ENCODE measurements at regions not wholly inside any gene's neighbourhood (a gene's known extent, or its start where the extent isn't known, plus 50 kb on each side); places are given as distances from the start of the nearest gene placed in this dataset.

DNA sequence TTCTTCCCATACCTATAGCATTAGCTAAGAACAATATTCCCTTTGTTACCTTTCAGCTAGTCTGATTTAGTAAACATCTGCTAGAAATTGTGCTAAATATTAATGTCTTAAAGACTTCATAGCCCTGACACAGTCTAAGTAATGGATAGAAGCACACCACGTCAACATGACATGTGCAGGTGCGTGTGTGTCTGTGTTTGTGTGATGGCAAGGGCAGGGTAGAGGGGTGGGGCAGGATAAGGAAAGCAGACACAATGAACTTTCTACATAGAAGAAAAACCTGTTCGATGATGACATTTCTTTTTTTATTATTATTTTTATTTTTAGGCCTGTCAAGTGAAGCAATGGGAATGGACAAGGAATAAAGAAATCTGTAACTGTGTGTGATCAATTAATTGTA, 223.3 kb downstream of the NOL4 start:
- TF ChIP-seq, protein P1, sequence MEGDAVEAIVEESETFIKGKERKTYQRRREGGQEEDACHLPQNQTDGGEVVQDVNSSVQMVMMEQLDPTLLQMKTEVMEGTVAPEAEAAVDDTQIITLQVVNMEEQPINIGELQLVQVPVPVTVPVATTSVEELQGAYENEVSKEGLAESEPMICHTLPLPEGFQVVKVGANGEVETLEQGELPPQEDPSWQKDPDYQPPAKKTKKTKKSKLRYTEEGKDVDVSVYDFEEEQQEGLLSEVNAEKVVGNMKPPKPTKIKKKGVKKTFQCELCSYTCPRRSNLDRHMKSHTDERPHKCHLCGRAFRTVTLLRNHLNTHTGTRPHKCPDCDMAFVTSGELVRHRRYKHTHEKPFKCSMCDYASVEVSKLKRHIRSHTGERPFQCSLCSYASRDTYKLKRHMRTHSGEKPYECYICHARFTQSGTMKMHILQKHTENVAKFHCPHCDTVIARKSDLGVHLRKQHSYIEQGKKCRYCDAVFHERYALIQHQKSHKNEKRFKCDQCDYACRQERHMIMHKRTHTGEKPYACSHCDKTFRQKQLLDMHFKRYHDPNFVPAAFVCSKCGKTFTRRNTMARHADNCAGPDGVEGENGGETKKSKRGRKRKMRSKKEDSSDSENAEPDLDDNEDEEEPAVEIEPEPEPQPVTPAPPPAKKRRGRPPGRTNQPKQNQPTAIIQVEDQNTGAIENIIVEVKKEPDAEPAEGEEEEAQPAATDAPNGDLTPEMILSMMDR (conservative IDR thresholded peaks at IDR 0.05; ENCODE audit: low read depth, low read length) = no peak
- no peaks in the 10 kb centered on the region for H3K79me2 ChIP-seq (ENCODE audit: insufficient read depth, low read depth)
- no peaks in the 10 kb centered on the region for H3K4me1 ChIP-seq (ENCODE audit: low read depth, poor library complexity, severe bottlenecking)
- H3K27ac ChIP-seq = no peak overlapping the region
- no peak overlapping the region for H3K4me2 ChIP-seq
- H3K9ac ChIP-seq = no peak overlapping the region
- no peak overlapping the region for H3K4me3 ChIP-seq (IDR thresholded peaks at IDR 0.05; ENCODE audit: insufficient read depth, low read depth, low read length)
- no peaks in the 10 kb centered on the region for H3K27me3 ChIP-seq (ENCODE audit: insufficient read depth, low read depth)
- H4K20me1 ChIP-seq (ENCODE audit: insufficient read depth) = no peaks in the 10 kb centered on the region
- no peak overlapping the region for H2AFZ ChIP-seq (ENCODE audit: low read depth)
- H3K36me3 ChIP-seq (ENCODE audit: insufficient read depth) = no peaks in the 10 kb centered on the region

DNA sequence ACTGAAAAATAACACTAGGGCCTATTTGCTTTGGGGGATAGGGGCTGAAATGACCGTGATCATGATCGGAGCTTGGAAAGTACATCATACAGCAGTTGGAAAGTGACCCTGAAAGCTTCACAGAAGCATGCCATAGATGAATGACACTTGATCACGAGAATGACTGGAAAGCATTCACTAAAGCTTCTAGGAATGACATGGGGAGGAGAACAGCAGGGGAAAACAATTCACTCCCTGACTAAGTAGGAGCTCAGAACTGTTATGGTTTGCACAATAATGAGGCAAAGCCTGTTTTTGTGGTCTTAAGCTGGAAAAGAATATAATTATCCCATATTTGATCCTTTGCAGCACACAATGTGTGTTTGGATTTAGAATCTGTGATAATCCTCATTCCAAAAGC, 237.5 kb downstream of the NOL4 start:
- H3K4me1 ChIP-seq (ENCODE audit: low read depth, poor library complexity, severe bottlenecking) = no peaks in the 10 kb centered on the region
- H3K79me2 ChIP-seq (ENCODE audit: insufficient read depth, low read depth) = no peaks in the 10 kb centered on the region
- TF ChIP-seq, protein P1 (conservative IDR thresholded peaks at IDR 0.05; ENCODE audit: low read depth, low read length) = no peak
- H3K27ac ChIP-seq = no peak overlapping the region
- H3K9ac ChIP-seq = no peak overlapping the region
- H3K27me3 ChIP-seq (ENCODE audit: insufficient read depth, low read depth) = no peaks in the 10 kb centered on the region
- H3K4me3 ChIP-seq (IDR thresholded peaks at IDR 0.05; ENCODE audit: insufficient read depth, low read depth, low read length) = no peak overlapping the region
- H2AFZ ChIP-seq (ENCODE audit: low read depth) = no peak overlapping the region
- H3K36me3 ChIP-seq (ENCODE audit: insufficient read depth) = no peaks in the 10 kb centered on the region
- H3K4me2 ChIP-seq = no peak overlapping the region
- H4K20me1 ChIP-seq (ENCODE audit: insufficient read depth) = no peaks in the 10 kb centered on the region

DNA sequence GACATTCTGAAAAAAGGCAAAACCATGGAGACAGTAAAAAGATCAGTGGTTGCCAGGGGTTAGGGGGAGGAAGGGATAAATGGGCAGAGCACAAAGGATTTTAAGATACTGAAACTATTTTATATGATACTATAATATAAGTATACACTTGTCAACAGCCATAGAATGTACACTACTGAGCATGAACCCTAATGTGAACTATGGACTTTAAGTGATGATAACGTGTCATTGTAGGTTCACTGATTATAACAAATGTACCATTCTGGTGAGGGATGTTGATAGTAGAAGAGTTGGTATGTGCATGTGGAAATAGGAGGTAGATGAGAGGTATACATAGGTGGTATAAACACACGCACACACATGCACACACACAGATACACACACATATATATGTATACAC, 241.6 kb downstream of the NOL4 start:
- Histone ChIP-seq H3K9ac (no peak overlapping the region), H3K4me3 (IDR thresholded peaks at IDR 0.05; ENCODE audit: insufficient read depth, low read depth, low read length) (no peak overlapping the region), H3K36me3 (ENCODE audit: insufficient read depth) (no peaks in the 10 kb centered on the region), H4K20me1 (ENCODE audit: insufficient read depth) (no peaks in the 10 kb centered on the region), H3K27me3 (ENCODE audit: insufficient read depth, low read depth) (no peaks in the 10 kb centered on the region), H3K4me1 (ENCODE audit: low read depth, poor library complexity, severe bottlenecking) (no peaks in the 10 kb centered on the region), H3K27ac (no peak overlapping the region), H3K4me2 (no peak overlapping the region), H2AFZ (ENCODE audit: low read depth) (no peak overlapping the region), H3K79me2 (ENCODE audit: insufficient read depth, low read depth) (no peaks in the 10 kb centered on the region)
- TF ChIP-seq, protein P1 (conservative IDR thresholded peaks at IDR 0.05; ENCODE audit: low read depth, low read length) = no peak

DNA sequence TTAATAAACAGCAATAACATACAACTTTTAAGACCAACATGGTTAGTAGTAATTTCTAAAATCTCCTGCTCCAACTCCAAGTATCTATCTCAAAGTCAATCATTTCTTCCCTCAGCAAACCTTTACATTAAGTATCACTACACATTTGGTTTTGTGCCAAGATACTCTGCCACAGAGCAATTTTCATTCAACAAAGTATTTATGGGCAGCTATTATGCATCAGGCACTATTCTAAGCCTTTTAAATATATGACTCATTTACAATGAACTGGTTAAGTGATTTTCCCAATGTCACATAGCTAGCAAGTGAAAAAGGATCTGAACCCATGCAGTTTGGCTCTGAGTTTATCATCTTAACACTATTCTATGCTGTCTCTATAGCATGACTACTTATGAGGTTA, 264.3 kb downstream of the NOL4 start:
- H4K20me1 ChIP-seq (ENCODE audit: insufficient read depth) = no peaks in the 10 kb centered on the region
- no peaks in the 10 kb centered on the region for H3K27me3 ChIP-seq (ENCODE audit: insufficient read depth, low read depth)
- no peak overlapping the region for H3K27ac ChIP-seq
- no peak overlapping the region for H2AFZ ChIP-seq (ENCODE audit: low read depth)
- TF ChIP-seq, protein P1 (conservative IDR thresholded peaks at IDR 0.05; ENCODE audit: low read depth, low read length) = no peak
- no peaks in the 10 kb centered on the region for H3K36me3 ChIP-seq (ENCODE audit: insufficient read depth)
- H3K4me1 ChIP-seq (ENCODE audit: low read depth, poor library complexity, severe bottlenecking) = no peaks in the 10 kb centered on the region
- no peak overlapping the region for H3K9ac ChIP-seq
- no peak overlapping the region for H3K4me2 ChIP-seq
- no peak overlapping the region for H3K4me3 ChIP-seq (IDR thresholded peaks at IDR 0.05; ENCODE audit: insufficient read depth, low read depth, low read length)
- no peaks in the 10 kb centered on the region for H3K79me2 ChIP-seq (ENCODE audit: insufficient read depth, low read depth)

DNA sequence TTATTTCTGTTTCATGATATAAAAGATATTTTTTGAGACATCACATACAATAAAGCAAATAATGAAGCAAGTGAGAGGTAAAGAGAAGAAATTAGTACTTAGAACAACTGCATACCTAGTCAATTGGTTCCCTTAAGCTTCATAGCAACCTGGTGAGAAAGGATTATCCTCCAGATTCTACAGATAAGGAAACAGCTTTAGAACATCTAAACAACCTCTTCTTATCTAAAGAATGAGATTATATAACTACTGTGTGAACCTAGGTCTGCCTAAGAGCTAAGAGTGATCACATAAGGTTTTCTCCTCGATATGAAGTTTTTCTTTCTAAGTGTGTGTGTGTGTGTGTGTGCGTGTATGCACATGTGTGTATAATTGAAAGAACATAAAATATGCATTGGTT, 265.1 kb downstream of the NOL4 start:
- no peaks in the 10 kb centered on the region for H3K79me2 ChIP-seq (ENCODE audit: insufficient read depth, low read depth)
- H2AFZ ChIP-seq (ENCODE audit: low read depth) = no peak overlapping the region
- no peaks in the 10 kb centered on the region for H4K20me1 ChIP-seq (ENCODE audit: insufficient read depth)
- H3K27ac ChIP-seq = no peak overlapping the region
- TF ChIP-seq, protein P1 (conservative IDR thresholded peaks at IDR 0.05; ENCODE audit: low read depth, low read length) = no peak
- no peak overlapping the region for H3K9ac ChIP-seq
- no peaks in the 10 kb centered on the region for H3K36me3 ChIP-seq (ENCODE audit: insufficient read depth)
- no peaks in the 10 kb centered on the region for H3K4me1 ChIP-seq (ENCODE audit: low read depth, poor library complexity, severe bottlenecking)
- no peaks in the 10 kb centered on the region for H3K27me3 ChIP-seq (ENCODE audit: insufficient read depth, low read depth)
- no peak overlapping the region for H3K4me3 ChIP-seq (IDR thresholded peaks at IDR 0.05; ENCODE audit: insufficient read depth, low read depth, low read length)
- H3K4me2 ChIP-seq = no peak overlapping the region

All from KMS-11 (cell line).